NCI-H2107 treated with DMSO at 0.1 percent for 48 hours (cell line): ENCODE measurements at regions not wholly inside any gene's neighbourhood (a gene's known extent, or its start where the extent isn't known, plus 50 kb on each side); places are given as distances from the start of the nearest gene placed in this dataset.
"Not testable (repeated sequence)": the region's sequence is repeated elsewhere in the genome, so short reads cannot be mapped to it uniquely, and the experiment has no call there.

ENCODE experiments used
- DNase-seq: peaks from one replicate; lab custom pipeline; 2025; ENCODE audit not compliant: unreplicated experiment; lab: John Stamatoyannopoulos, UW

GRCh38 chr6:168795611-168796010, 354.6 kb downstream of the SMOC2 start:
- not testable (repeated sequence) for DNase-seq

- no peak for DNase-seq
Observed at GRCh38 chr6:168794491-168794890, 353.5 kb downstream of the SMOC2 start.

GRCh38 chr6:168793649-168794048, 352.7 kb downstream of the SMOC2 start:
- no peak for DNase-seq

GRCh38 chr6:168791917-168792316, 350.9 kb downstream of the SMOC2 start:
- DNase-seq = no peak

DNA sequence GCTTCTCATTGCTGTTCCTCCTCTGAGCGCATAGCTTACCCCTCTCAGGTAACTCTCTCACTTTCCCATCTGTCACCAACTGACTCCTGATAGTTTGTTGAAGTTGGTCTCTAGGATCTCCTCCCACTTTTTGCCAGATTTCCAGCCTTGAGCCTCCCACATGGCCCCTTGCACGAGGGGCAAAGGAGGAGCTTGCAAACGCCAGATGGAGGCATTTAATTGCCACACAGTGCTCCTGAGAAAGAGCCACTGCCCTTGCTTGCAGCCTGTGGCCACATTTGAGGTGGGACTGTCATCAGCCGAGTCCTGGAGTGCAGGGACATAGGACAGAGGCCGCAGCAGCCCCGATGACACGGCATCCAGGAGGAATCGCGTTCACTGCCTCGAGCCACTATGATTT, 348.7 kb downstream of the SMOC2 start:
- no peak for DNase-seq

DNA sequence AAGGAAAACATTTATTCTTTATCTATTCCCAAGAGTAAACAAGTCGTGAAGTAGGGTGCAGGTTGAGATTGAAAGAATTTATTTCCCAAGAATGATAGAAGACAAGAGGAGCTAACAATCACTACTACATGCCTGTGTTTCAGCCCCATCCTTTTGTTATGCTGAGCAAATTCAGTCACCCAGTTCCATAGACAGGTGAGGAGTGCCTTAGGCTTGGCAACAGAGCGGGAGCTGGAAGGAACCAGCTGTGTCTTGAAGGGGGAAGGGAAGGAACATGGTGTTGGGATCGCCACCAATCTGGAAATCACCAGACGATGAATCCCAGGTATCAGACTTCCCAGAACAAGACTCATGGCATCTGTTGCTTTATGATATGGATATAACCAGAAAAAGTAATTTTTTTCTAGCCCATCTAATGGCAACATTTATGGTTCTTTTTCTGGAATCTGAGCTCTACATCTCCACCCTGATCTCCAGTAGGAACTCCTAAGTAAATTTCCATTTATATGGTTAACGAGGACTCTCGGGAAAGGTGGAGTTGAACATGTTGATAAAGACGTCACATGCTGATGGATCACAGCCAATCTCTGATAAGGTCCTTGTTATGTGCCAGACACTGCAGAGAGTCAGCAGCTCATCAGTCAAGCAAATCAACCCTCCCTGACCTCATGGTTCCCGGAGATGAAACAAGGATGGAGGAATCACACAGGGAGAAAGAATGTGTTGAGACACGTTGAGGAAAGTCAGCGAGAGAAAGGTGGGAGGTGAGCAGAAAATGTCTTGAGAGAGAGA, 344.9 kb downstream of the SMOC2 start:
- DNase-seq = no peak

GRCh38 chr6:168784426-168784825, 343.4 kb downstream of the SMOC2 start:
- DNase-seq = no peak

DNA sequence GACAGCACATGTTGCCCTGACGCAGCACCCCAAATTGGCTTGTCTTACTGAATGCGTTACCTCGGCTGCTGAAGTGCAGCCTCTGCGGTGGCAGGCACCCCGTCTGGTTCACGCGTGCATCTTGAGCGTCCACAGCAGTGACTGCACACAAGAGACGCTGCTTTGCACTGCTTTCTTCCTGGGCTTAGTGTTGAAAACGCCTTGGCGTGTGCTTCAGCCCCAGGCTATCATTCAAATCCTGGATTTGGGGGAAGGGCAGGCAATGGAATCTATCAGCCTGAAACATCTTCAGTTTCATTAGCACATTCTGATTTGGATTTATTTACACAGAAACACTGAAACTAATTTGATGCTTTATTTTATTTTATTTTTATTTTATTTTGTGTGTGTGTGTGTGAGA, 342.7 kb downstream of the SMOC2 start:
- no peak for DNase-seq

GRCh38 chr6:168782187-168782751, 341.3 kb downstream of the SMOC2 start:
- no peak for DNase-seq

GRCh38 chr6:168778201-168778600, 337.2 kb downstream of the SMOC2 start:
- DNase-seq = no peak

DNA sequence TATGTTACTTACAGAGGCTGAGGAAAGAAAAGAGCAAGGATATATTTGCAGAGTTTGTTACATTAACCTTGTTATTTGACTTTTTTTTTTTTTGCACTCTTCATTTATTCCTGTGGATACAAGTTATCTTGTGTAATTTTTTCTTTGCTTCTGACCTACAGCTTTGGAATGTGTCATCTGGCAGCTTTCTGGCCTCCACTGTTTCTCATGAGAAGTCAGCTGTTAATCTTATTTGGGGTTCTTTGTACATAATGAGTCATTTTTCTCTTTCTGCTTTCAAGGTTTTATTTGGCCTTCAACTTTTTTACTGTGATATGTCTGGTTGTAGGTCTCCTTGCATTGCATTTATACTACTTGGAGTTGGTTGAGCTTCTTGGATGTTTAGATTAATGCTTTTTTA, 333.4 kb downstream of the SMOC2 start:
- no peak for DNase-seq

- DNase-seq = no peak
Observed at GRCh38 chr6:168773788-168774187, 332.8 kb downstream of the SMOC2 start.

GRCh38 chr6:168765752-168766151, 324.8 kb downstream of the SMOC2 start:
- no peak for DNase-seq

DNA sequence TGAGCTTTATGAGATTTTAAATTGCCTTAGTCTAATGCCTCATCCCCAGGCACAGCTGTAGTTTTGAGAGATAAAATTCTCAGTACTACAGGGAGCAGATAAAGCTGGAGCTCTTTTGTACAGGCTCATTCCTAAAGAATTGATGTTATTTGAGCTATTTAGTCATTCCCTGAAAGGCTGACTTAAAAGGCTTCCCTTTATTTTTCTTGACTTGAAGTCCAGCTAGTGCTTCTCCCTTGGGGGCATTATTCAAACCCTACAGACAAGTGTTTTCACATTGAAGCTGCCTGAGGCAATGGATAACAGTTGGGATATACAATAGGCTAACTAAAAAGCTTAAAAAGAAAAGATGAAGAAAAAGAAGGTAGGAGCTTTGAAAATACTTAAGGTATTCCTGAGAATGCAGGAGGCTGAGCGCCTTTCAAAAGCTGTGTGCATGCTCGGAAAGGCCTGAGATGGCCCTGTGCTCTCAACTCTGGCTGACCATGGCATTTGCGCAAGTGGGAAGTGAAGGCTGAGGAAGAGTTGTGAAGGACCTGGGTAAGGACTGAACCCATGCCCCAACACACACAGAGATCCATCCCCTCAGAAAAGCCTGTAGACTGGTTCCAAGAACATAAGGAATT, 315.1 kb downstream of the SMOC2 start:
- no peak for DNase-seq

GRCh38 chr6:168746643-168747042, 305.7 kb downstream of the SMOC2 start:
- no peak for DNase-seq

GRCh38 chr6:168746013-168746412, 305.0 kb downstream of the SMOC2 start:
- DNase-seq = no peak

DNA sequence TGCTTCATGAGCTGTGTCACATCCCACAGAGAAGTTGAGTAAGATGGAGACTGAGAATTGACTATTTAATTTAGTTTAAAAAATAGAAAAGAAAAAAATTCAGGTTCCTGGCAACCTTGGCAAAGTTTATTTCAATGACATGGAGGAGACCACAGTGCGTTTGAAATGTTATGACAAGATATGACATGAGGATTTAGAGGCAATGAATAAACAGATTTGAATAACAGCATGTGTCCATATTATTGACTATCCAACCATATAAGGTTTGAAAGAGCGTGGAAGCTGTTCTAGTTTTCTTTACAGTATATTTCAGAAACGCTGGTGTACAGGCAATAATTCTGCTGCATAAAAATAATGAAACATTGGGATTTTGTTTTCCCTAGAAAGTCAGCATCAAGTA, 303.9 kb downstream of the SMOC2 start:
- no peak for DNase-seq

DNA sequence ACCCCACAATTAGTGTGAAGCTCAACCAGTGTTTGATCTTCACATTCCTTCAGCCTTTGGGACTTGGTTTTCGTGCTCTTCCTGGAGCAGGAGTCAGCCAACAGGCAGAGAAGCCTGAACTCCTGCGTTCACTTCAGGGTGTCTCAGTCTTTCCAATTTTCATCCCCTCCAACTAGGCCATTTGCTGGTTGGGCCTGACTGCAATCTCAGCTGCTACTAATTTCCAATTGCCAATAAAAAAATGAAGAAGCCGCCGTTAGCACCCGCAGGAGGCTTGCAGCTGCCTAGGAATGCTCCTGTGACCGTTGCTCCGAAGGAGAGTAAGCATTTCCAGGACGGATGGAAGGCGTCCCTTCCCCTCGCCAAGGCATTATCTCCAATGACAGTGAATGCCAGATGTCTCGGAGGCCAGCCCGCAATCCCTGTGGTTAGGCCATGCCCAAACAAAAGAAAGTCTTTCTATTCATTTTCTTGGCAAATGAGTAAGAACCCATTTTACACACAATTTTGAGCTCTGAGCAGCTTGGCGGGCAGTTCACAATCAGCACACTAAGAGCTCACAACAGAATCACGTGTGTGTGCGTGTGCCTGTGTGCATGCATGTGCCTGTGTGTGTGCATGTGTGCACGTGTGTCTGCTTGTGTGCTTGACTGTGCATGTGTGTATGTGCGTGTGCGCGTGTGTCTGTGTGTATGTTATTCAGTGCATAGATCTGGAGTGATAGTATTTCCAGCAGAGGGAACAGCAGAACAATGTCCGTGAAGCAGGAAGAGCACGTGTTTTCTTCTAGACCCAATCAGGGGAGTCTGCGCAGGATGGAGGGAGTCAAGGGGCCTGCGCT, 301.2 kb downstream of the SMOC2 start:
- no peak for DNase-seq

GRCh38 chr6:168741305-168741704, 300.3 kb downstream of the SMOC2 start:
- no peak for DNase-seq

DNA sequence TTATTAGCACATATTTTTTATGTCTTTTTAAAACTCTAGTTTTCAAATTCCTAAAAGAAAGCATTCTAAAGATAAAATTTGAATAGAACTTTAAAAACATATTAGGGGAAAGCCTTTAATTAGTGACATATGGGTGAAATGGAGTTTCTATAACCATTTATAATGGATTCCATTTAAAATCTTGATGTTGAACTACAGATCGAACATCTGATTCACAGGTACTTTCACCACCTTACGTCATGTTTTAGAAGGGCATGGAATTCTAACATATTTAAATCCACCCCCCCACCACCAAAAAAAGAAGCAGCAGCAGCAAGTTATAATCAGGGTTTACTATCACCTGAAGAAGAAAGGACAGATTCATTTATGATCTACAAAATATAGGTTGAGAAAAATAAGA, 298.4 kb downstream of the SMOC2 start:
- DNase-seq = no peak

DNA sequence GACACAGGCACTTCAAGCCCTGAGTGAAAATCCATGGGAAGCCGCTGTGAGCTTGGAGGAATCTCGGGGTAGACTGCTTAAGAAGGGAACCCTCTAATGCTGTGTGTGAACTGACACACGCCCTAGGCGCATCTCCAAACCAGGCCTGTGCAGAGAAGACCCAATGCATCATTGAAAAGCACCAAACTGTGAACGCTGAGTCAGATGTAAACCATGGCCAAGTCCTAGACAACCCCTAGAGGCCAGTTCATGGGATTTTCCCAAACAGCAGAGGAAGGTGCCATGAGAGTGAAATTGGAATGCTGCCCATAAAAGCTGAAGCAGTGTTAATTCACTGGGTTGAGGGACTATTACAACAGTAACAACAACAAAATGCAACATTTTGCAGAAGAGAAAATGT, 296.5 kb downstream of the SMOC2 start:
- DNase-seq = no peak

- DNase-seq = no peak
Observed at GRCh38 chr6:168737014-168737413, 296.0 kb downstream of the SMOC2 start.
